ENCODE measurements at regions not wholly inside any gene's neighbourhood (a gene's known extent, or its start where the extent isn't known, plus 50 kb on each side); places are given as distances from the start of the nearest gene placed in this dataset.
"Not testable (repeated sequence)": the region's sequence is repeated elsewhere in the genome, so short reads cannot be mapped to it uniquely, and the experiment has no call there.

DNA sequence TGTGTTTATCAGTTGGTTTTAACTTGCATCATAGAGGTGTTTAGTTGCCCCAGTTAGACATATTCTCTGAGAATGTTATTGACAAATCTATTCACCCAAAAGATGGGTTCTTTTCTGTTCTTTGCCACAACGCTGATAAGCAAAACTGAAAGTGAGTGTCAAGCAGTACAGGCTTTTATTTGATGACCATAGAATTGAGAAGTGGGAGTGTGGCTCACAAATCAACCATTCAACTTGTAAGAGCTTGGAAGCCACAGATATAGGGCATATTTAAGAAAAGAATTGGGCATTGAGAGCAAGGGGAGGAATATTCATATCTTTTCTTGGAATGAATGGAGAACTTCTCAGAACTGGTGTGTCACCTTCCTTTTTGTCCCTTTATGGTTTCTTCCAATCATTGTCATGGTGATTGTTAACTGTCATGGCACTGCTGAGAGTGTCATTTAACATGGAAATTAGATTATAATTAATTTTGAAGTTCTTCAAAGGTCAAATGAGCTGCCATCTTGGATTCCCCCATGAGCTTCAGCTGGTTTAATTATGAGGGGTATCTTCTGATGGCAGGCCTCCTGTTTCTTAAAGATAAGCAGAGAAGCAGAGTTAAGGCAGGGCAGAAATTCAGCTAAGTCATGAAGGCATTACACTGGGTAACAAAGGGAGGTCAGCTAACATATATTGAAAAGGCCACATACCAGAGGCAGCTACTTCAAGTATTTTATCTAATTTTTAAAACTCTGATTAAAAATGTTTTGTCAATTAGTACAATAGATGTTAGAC lies 254.0 kb upstream of the HTR1E start:
- H3K9me3 Mint-ChIP-seq = peaks cover 0 to 3% (median 2%) of the 10 kb centered on the region in 7 donors
- Histone ChIP-seq H3K9me3 (ENCODE audit: control insufficient read depth in 2 of 2, low read length in 2 of 2) (no peaks in the 10 kb centered on the region), H3K4me1 (ENCODE audit: control insufficient read depth, insufficient read depth, low read length, poor library complexity, severe bottlenecking) (no peaks in the 10 kb centered on the region), H3K27me3 (ENCODE audit: control insufficient read depth, insufficient read depth, low read length) (no peaks in the 10 kb centered on the region), H3K36me3 (ENCODE audit: control insufficient read depth, insufficient read depth, low read length) (no peaks in the 10 kb centered on the region), H3K27ac (ENCODE audit: insufficient read depth, low read length, poor library complexity, severe bottlenecking) (no peak overlapping the region), H3K4me3 (ENCODE audit: low read depth, low read length) (no peak overlapping the region)
- no peak for DNase-seq
- no peaks in the 10 kb centered on the region for H3K36me3 Mint-ChIP-seq
- ATAC-seq (ENCODE audit: low read depth in 2 of 2) = no peak
- H3K4me3 Mint-ChIP-seq = no peak overlapping the region
- H3K27me3 Mint-ChIP-seq = no peaks in the 10 kb centered on the region
- H3K27ac Mint-ChIP-seq = no peak overlapping the region
- H3K4me1 Mint-ChIP-seq = no peaks in the 10 kb centered on the region

- no peaks in the 10 kb centered on the region for H3K4me1 ChIP-seq (ENCODE audit: control insufficient read depth, insufficient read depth, low read length, poor library complexity, severe bottlenecking)
- no peak overlapping the region for H3K4me3 ChIP-seq (ENCODE audit: low read depth, low read length)
- no peaks in the 10 kb centered on the region for H3K36me3 ChIP-seq (ENCODE audit: control insufficient read depth, insufficient read depth, low read length)
- Mint-ChIP-seq H3K4me3 (no peak overlapping the region), H3K36me3 (no peaks in the 10 kb centered on the region), H3K27ac (no peak overlapping the region), H3K4me1 (no peaks in the 10 kb centered on the region), H3K27me3 (no peaks in the 10 kb centered on the region), H3K9me3 (peaks cover 0 to 3% (median 2%) of the 10 kb centered on the region in 7 donors)
- no peaks in the 10 kb centered on the region for H3K9me3 ChIP-seq (ENCODE audit: control insufficient read depth in 2 of 2, low read length in 2 of 2)
- DNase-seq = no peak
- H3K27ac ChIP-seq (ENCODE audit: insufficient read depth, low read length, poor library complexity, severe bottlenecking) = no peak overlapping the region
- H3K27me3 ChIP-seq (ENCODE audit: control insufficient read depth, insufficient read depth, low read length) = no peaks in the 10 kb centered on the region
- no peak for ATAC-seq (ENCODE audit: low read depth in 2 of 2)
Observed at GRCh38 chr6:86682297-86682696, 255.0 kb upstream of the HTR1E start.

GRCh38 chr6:86681140-86681539 lies 256.2 kb upstream of the HTR1E start:
- H3K4me1 ChIP-seq (ENCODE audit: control insufficient read depth, insufficient read depth, low read length, poor library complexity, severe bottlenecking); H3K36me3 ChIP-seq (ENCODE audit: control insufficient read depth, insufficient read depth, low read length); H3K27ac Mint-ChIP-seq; ATAC-seq (ENCODE audit: low read depth in 2 of 2); H3K4me3 Mint-ChIP-seq; H3K36me3 Mint-ChIP-seq; H3K9me3 ChIP-seq (ENCODE audit: control insufficient read depth in 2 of 2, low read length in 2 of 2); H3K27me3 Mint-ChIP-seq; H3K9me3 Mint-ChIP-seq; H3K27ac ChIP-seq (ENCODE audit: insufficient read depth, low read length, poor library complexity, severe bottlenecking); DNase-seq; H3K27me3 ChIP-seq (ENCODE audit: control insufficient read depth, insufficient read depth, low read length); H3K4me1 Mint-ChIP-seq; H3K4me3 ChIP-seq (ENCODE audit: low read depth, low read length): not testable (repeated sequence)

- not testable (repeated sequence) for ATAC-seq (ENCODE audit: low read depth in 2 of 2)
Observed at GRCh38 chr6:86672125-86672524, 265.2 kb upstream of the HTR1E start.

GRCh38 chr6:86657192-86657591 lies 280.1 kb upstream of the HTR1E start:
- Histone ChIP-seq H3K27ac (ENCODE audit: insufficient read depth, low read length, poor library complexity, severe bottlenecking) (no peak overlapping the region), H3K36me3 (ENCODE audit: control insufficient read depth, insufficient read depth, low read length) (no peaks in the 10 kb centered on the region), H3K27me3 (ENCODE audit: control insufficient read depth, insufficient read depth, low read length) (no peaks in the 10 kb centered on the region), H3K4me1 (ENCODE audit: control insufficient read depth, insufficient read depth, low read length, poor library complexity, severe bottlenecking) (no peaks in the 10 kb centered on the region), H3K9me3 (ENCODE audit: control insufficient read depth in 2 of 2, low read length in 2 of 2) (no peaks in the 10 kb centered on the region), H3K4me3 (ENCODE audit: low read depth, low read length) (no peak overlapping the region)
- Mint-ChIP-seq H3K4me3 (no peak overlapping the region), H3K4me1 (no peaks in the 10 kb centered on the region), H3K27ac (no peak overlapping the region), H3K9me3 (peaks cover 3 to 14% (median 7%) of the 10 kb centered on the region in 7 donors), H3K27me3 (no peaks in the 10 kb centered on the region), H3K36me3 (no peaks in the 10 kb centered on the region)
- DNase-seq (no peak), ATAC-seq (ENCODE audit: low read depth in 2 of 2) (no peak)

More at GRCh38 chr6:86672125-86672524, 265.2 kb upstream of the HTR1E start:
- H3K9me3 ChIP-seq (ENCODE audit: control insufficient read depth in 2 of 2, low read length in 2 of 2); H3K36me3 Mint-ChIP-seq; H3K27ac Mint-ChIP-seq; H3K27me3 ChIP-seq (ENCODE audit: control insufficient read depth, insufficient read depth, low read length); H3K4me1 Mint-ChIP-seq; H3K36me3 ChIP-seq (ENCODE audit: control insufficient read depth, insufficient read depth, low read length); H3K4me3 ChIP-seq (ENCODE audit: low read depth, low read length); H3K27me3 Mint-ChIP-seq; H3K4me1 ChIP-seq (ENCODE audit: control insufficient read depth, insufficient read depth, low read length, poor library complexity, severe bottlenecking); DNase-seq; H3K27ac ChIP-seq (ENCODE audit: insufficient read depth, low read length, poor library complexity, severe bottlenecking); H3K4me3 Mint-ChIP-seq: not testable (repeated sequence)
- H3K9me3 Mint-ChIP-seq = peaks cover 2 to 29% (median 13%) of the 10 kb centered on the region in 7 donors

DNA sequence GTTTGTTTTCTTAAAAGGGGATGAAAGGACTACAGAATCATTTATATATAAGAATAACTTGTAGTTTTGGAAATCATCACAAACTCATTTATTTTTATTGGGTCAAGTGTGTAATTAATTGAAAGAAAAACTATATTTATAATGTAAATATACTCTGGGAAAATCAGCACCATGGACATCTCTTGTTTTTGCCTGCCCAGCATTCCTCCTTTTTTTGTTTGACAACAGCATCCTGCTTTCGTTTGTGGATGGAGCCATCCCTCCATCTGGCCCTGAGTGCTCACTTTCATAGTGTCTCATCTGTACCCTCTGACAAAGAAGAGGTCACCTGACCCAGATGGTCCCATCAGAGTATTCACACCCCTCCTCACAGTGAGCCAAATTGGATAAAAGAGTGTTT lies 308.2 kb upstream of the HTR1E start:
- Histone ChIP-seq H3K4me3 (ENCODE audit: low read depth, low read length) (no peak overlapping the region), H3K9me3 (ENCODE audit: control insufficient read depth in 2 of 2, low read length in 2 of 2) (no peaks in the 10 kb centered on the region), H3K36me3 (ENCODE audit: control insufficient read depth, insufficient read depth, low read length) (no peaks in the 10 kb centered on the region), H3K27ac (ENCODE audit: insufficient read depth, low read length, poor library complexity, severe bottlenecking) (no peak overlapping the region), H3K4me1 (ENCODE audit: control insufficient read depth, insufficient read depth, low read length, poor library complexity, severe bottlenecking) (no peaks in the 10 kb centered on the region), H3K27me3 (ENCODE audit: control insufficient read depth, insufficient read depth, low read length) (no peaks in the 10 kb centered on the region)
- Mint-ChIP-seq H3K27ac (no peak overlapping the region), H3K4me1 (no peaks in the 10 kb centered on the region), H3K9me3 (peaks cover 0 to 10% (median 0%) of the 10 kb centered on the region in 7 donors), H3K36me3 (no peaks in the 10 kb centered on the region), H3K27me3 (no peaks in the 10 kb centered on the region), H3K4me3 (no peak overlapping the region)
- DNase-seq (no peak), ATAC-seq (ENCODE audit: low read depth in 2 of 2) (no peak)

- Mint-ChIP-seq H3K4me1 (no peaks in the 10 kb centered on the region), H3K36me3 (no peaks in the 10 kb centered on the region), H3K27me3 (no peaks in the 10 kb centered on the region), H3K9me3 (peaks cover 0 to 25% (median 3%) of the 10 kb centered on the region in 7 donors), H3K27ac (no peak overlapping the region), H3K4me3 (no peak overlapping the region)
- no peak overlapping the region for H3K4me3 ChIP-seq (ENCODE audit: low read depth, low read length)
- DNase-seq = no peak
- H3K9me3 ChIP-seq (ENCODE audit: control insufficient read depth in 2 of 2, low read length in 2 of 2) = no peaks in the 10 kb centered on the region
- no peaks in the 10 kb centered on the region for H3K36me3 ChIP-seq (ENCODE audit: control insufficient read depth, insufficient read depth, low read length)
- no peak overlapping the region for H3K27ac ChIP-seq (ENCODE audit: insufficient read depth, low read length, poor library complexity, severe bottlenecking)
- ATAC-seq (ENCODE audit: low read depth in 2 of 2) = no peak
- H3K27me3 ChIP-seq (ENCODE audit: control insufficient read depth, insufficient read depth, low read length) = no peaks in the 10 kb centered on the region
- no peaks in the 10 kb centered on the region for H3K4me1 ChIP-seq (ENCODE audit: control insufficient read depth, insufficient read depth, low read length, poor library complexity, severe bottlenecking)
Observed at GRCh38 chr6:86619428-86619827, 317.9 kb upstream of the HTR1E start.

DNA sequence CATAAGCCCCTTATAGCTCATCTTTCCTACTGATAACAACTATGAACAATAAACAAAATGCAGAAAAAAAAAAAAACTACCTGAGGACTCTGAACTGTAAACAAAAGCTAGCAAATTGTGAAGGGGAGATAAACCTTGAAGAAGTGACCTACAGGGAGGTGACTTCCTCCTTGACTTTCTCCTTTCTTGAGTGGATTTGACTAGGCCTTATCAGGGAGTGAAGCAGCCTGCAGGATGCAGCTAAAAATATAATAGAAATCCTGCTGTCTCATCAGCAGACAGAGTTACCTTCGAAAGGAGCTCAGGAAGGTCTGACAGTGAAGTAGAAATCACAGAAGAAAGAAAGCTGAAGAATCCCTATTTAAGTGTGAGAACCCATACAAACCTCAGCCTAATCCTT lies 322.0 kb upstream of the HTR1E start:
- Mint-ChIP-seq H3K27ac (no peak overlapping the region), H3K9me3 (peaks cover 0 to 3% (median 2%) of the 10 kb centered on the region in 7 donors), H3K27me3 (no peaks in the 10 kb centered on the region), H3K4me1 (no peaks in the 10 kb centered on the region), H3K4me3 (no peak overlapping the region), H3K36me3 (no peaks in the 10 kb centered on the region)
- Histone ChIP-seq H3K27ac (ENCODE audit: insufficient read depth, low read length, poor library complexity, severe bottlenecking) (no peak overlapping the region), H3K4me1 (ENCODE audit: control insufficient read depth, insufficient read depth, low read length, poor library complexity, severe bottlenecking) (no peaks in the 10 kb centered on the region), H3K27me3 (ENCODE audit: control insufficient read depth, insufficient read depth, low read length) (no peaks in the 10 kb centered on the region), H3K36me3 (ENCODE audit: control insufficient read depth, insufficient read depth, low read length) (no peaks in the 10 kb centered on the region), H3K9me3 (ENCODE audit: control insufficient read depth in 2 of 2, low read length in 2 of 2) (no peaks in the 10 kb centered on the region), H3K4me3 (ENCODE audit: low read depth, low read length) (no peak overlapping the region)
- ATAC-seq (ENCODE audit: low read depth in 2 of 2) = no peak
- DNase-seq = no peak

Data from CD4-positive, CD25-positive, alpha-beta regulatory T cell (primary cell).